IPS DF 6.9 (cell line): ENCODE measurements at regions not wholly inside any gene's neighbourhood (a gene's known extent, or its start where the extent isn't known, plus 50 kb on each side); places are given as distances from the start of the nearest gene placed in this dataset.
"Not testable (repeated sequence)": the region's sequence is repeated elsewhere in the genome, so short reads cannot be mapped to it uniquely, and the experiment has no call there.

Source experiments
- DNase-seq: peaks from one replicate; pipeline ENCODE4 v3.0.0-alpha.2; 2013; ENCODE audit warnings: low read depth, low spot score
- H3K27ac ChIP-seq: one replicate; pipeline ENCODE4 v1.5.1; 2013; ENCODE audit warnings: low read length, control low read depth
- H3K27me3 ChIP-seq: 2 replicates; pipeline ENCODE4 v1.6.1; 2013; ENCODE audit warnings: mild to moderate bottlenecking, low read length; ENCODE audit not compliant: control insufficient read depth, insufficient read depth
- H3K36me3 ChIP-seq: 2 replicates; pipeline ENCODE4 v1.6.1; 2013; ENCODE audit warnings: low read length; ENCODE audit not compliant: control insufficient read depth, insufficient read depth
- H3K4me1 ChIP-seq: 2 replicates; pipeline ENCODE4 v1.6.1; 2013; ENCODE audit warnings: low read length; ENCODE audit not compliant: control insufficient read depth, insufficient read depth
- H3K4me3 ChIP-seq: 2 replicates; pipeline ENCODE4 v1.5.1; 2013; ENCODE audit warnings: mild to moderate bottlenecking, low read length
- H3K9me3 ChIP-seq: 2 replicates; pipeline ENCODE4 v1.6.1; 2013; ENCODE audit warnings: low read length, inconsistent platforms; ENCODE audit not compliant: control insufficient read depth, insufficient read depth
- WGBS: extraction: QIAGEN DNeasy Blood & Tissue Kit; methylation state at CpG from one replicate; pipeline ENCODE4 v1.1.7; 2013; ENCODE audit warnings: mixed read lengths, missing lambda C conversion rate; ENCODE audit not compliant: insufficient read length, insufficient coverage; 5-methylcytosine and 5-hydroxymethylcytosine counted together

GRCh38 chr5:90251447-90251846 is 158.1 kb downstream of the CETN3 start:
- no CpG with 5 or more reads among the region's 1 CpG for WGBS
- Histone ChIP-seq H3K4me3 (no peak overlapping the region), H3K4me1 (no peaks in the 10 kb centered on the region; the same call in 1 of the 2 replicates), H3K27ac (no peak overlapping the region), H3K9me3 (no peaks in the 10 kb centered on the region), H3K27me3 (no peaks in the 10 kb centered on the region), H3K36me3 (no peaks in the 10 kb centered on the region)
- DNase-seq, result no peak

- H3K9me3 ChIP-seq, result no peaks in the 10 kb centered on the region
- no peak overlapping the region for H3K27ac ChIP-seq
- H3K4me3 ChIP-seq, result no peak overlapping the region
- H3K27me3 ChIP-seq, result no peaks in the 10 kb centered on the region
- no CpG with 5 or more reads among the region's 1 CpG for WGBS
- H3K36me3 ChIP-seq, result no peaks in the 10 kb centered on the region
- H3K4me1 ChIP-seq, result no peaks in the 10 kb centered on the region; the same call in 1 of the 2 replicates
- DNase-seq, result no peak
These were observed 160.9 kb downstream of the CETN3 start for GRCh38 chr5:90248640-90249039.

- WGBS, result no CpG with 5 or more reads among the region's 3 CpGs
- H3K4me1 ChIP-seq, H3K36me3 ChIP-seq, H3K27me3 ChIP-seq, H3K9me3 ChIP-seq, H3K27ac ChIP-seq, DNase-seq, H3K4me3 ChIP-seq: not testable (repeated sequence)
These were observed 165.7 kb downstream of the CETN3 start for GRCh38 chr5:90243848-90244247.

GRCh38 chr5:90233476-90233875 is 176.1 kb downstream of the CETN3 start:
- no peaks in the 10 kb centered on the region for H3K36me3 ChIP-seq
- no CpG with 5 or more reads among the region's 3 CpGs for WGBS
- H3K27ac ChIP-seq, result no peak overlapping the region
- no peaks in the 10 kb centered on the region for H3K27me3 ChIP-seq
- H3K4me1 ChIP-seq, result no peaks in the 10 kb centered on the region
- no peaks in the 10 kb centered on the region for H3K9me3 ChIP-seq
- DNase-seq, result no peak
- H3K4me3 ChIP-seq, result no peak overlapping the region

- 100% methylated on average over 1 of the region's 4 CpGs for WGBS
These were observed 177.9 kb downstream of the CETN3 start for GRCh38 chr5:90231688-90232087.

GRCh38 chr5:90227683-90228082 is 181.9 kb downstream of the CETN3 start:
- H3K36me3 ChIP-seq, result no peaks in the 10 kb centered on the region
- DNase-seq, result no peak
- no peaks in the 10 kb centered on the region for H3K27me3 ChIP-seq
- no peak overlapping the region for H3K4me3 ChIP-seq
- no peaks in the 10 kb centered on the region for H3K4me1 ChIP-seq
- no peak overlapping the region for H3K27ac ChIP-seq
- WGBS, result no CpG with 5 or more reads among the region's 3 CpGs
- no peaks in the 10 kb centered on the region for H3K9me3 ChIP-seq

More at GRCh38 chr5:90231688-90232087, 177.9 kb downstream of the CETN3 start:
- no peaks in the 10 kb centered on the region for H3K9me3 ChIP-seq
- DNase-seq, result no peak
- no peak overlapping the region for H3K27ac ChIP-seq
- no peak overlapping the region for H3K4me3 ChIP-seq
- H3K27me3 ChIP-seq, result no peaks in the 10 kb centered on the region
- H3K4me1 ChIP-seq, result no peaks in the 10 kb centered on the region
- H3K36me3 ChIP-seq, result no peaks in the 10 kb centered on the region

- H3K9me3 ChIP-seq, result no peaks in the 10 kb centered on the region
- H3K4me1 ChIP-seq, result no peaks in the 10 kb centered on the region
- H3K27ac ChIP-seq, result no peak overlapping the region
- no peaks in the 10 kb centered on the region for H3K36me3 ChIP-seq
- no peak overlapping the region for H3K4me3 ChIP-seq
- no CpG with 5 or more reads among the region's 2 CpGs for WGBS
- no peak for DNase-seq
- H3K27me3 ChIP-seq, result no peaks in the 10 kb centered on the region
These were observed 183.0 kb downstream of the CETN3 start for GRCh38 chr5:90226433-90227099.

GRCh38 chr5:90224342-90224741 is 185.2 kb downstream of the CETN3 start:
- Histone ChIP-seq H3K9me3 (no peaks in the 10 kb centered on the region), H3K27me3 (no peaks in the 10 kb centered on the region), H3K36me3 (no peaks in the 10 kb centered on the region), H3K4me3 (no peak overlapping the region), H3K27ac (no peak overlapping the region), H3K4me1 (no peaks in the 10 kb centered on the region)
- DNase-seq, result no peak
- WGBS, result no CpG with 5 or more reads among the region's 1 CpG

- no peak for DNase-seq
- no peaks in the 10 kb centered on the region for H3K4me1 ChIP-seq
- no peaks in the 10 kb centered on the region for H3K9me3 ChIP-seq
- H3K36me3 ChIP-seq, result no peaks in the 10 kb centered on the region
- no CpG with 5 or more reads among the region's 2 CpGs for WGBS
- no peaks in the 10 kb centered on the region for H3K27me3 ChIP-seq
- no peak overlapping the region for H3K27ac ChIP-seq
- no peak overlapping the region for H3K4me3 ChIP-seq
These were observed 185.8 kb downstream of the CETN3 start for GRCh38 chr5:90223756-90224155.

- no peaks in the 10 kb centered on the region for H3K36me3 ChIP-seq
- H3K4me1 ChIP-seq, result no peaks in the 10 kb centered on the region
- no peak overlapping the region for H3K27ac ChIP-seq
- WGBS, result no CpG with 5 or more reads among the region's 2 CpGs
- H3K4me3 ChIP-seq, result no peak overlapping the region
- DNase-seq, result no peak
- no peaks in the 10 kb centered on the region for H3K9me3 ChIP-seq
- no peaks in the 10 kb centered on the region for H3K27me3 ChIP-seq
These were observed 187.6 kb downstream of the CETN3 start for GRCh38 chr5:90221951-90222350.

- H3K9me3 ChIP-seq, result no peaks in the 10 kb centered on the region
- DNase-seq, result no peak
- H3K27me3 ChIP-seq, result no peaks in the 10 kb centered on the region
- no peak overlapping the region for H3K4me3 ChIP-seq
- no peaks in the 10 kb centered on the region for H3K36me3 ChIP-seq
- H3K27ac ChIP-seq, result no peak overlapping the region
- no CpG with 5 or more reads among the region's 3 CpGs for WGBS
- no peaks in the 10 kb centered on the region for H3K4me1 ChIP-seq
These were observed 189.0 kb downstream of the CETN3 start for GRCh38 chr5:90220554-90220953.
